Panc1 (cell line): ENCODE measurements at regions not wholly inside any gene's neighbourhood (a gene's known extent, or its start where the extent isn't known, plus 50 kb on each side); places are given as distances from the start of the nearest gene placed in this dataset.

ENCODE experiments used
- ATAC-seq: fragments of 200-7000 bp; cut with Tn5 transposase; 2 replicates; pipeline ENCODE4 v1.9.1; 2020; ENCODE audit warnings: mild to moderate bottlenecking, moderate library complexity
- BruUV-seq: library from RNA; stranded (reverse); fragments of 400-500 nt; replicated peaks from 2 replicates; lab custom pipeline; 2021; lab: Mats Ljungman, UMichigan
- CTCF ChIA-PET: fragments of 300-600 bp; sonication (Branson Sonifier 250); formaldehyde crosslinking; loops from one replicate; lab custom pipeline; 2022; ENCODE audit warnings: antibody characterized with exemption; lab: Charles Lee
- POLR2A ChIA-PET: fragments of 300-600 bp; sonication (Branson Sonifier 250); formaldehyde crosslinking; loops from one replicate; lab custom pipeline; 2022; ENCODE audit warnings: antibody characterized with exemption; lab: Charles Lee
- DNase-seq: peaks from one replicate; pipeline ENCODE4 v3.0.0-alpha.2; 2010; ENCODE audit warnings: low read depth, low spot score
- H3K27ac ChIP-seq: 2 replicates; pipeline ENCODE4 v1.5.1; 2011; ENCODE audit warnings: mild to moderate bottlenecking, low read length, inconsistent platforms
- H3K27me3 ChIP-seq: fragments of 200-500 bp; sonication (Bioruptor generic); 2 replicates; pipeline ENCODE4 v1.6.0; 2014; ENCODE audit warnings: low read length, inconsistent platforms; ENCODE audit not compliant: control insufficient read depth, insufficient read depth
- H3K36me3 ChIP-seq: fragments of 200-500 bp; sonication (Bioruptor generic); 2 replicates; pipeline ENCODE4 v1.5.1; 2014; ENCODE audit warnings: inconsistent platforms, mild to moderate bottlenecking, low read length, moderate library complexity; ENCODE audit not compliant: control insufficient read depth, insufficient read depth
- H3K4me1 ChIP-seq: 2 replicates; pipeline ENCODE4 v1.5.1; 2011; ENCODE audit warnings: inconsistent platforms, mild to moderate bottlenecking, low read length, moderate library complexity; ENCODE audit not compliant: control insufficient read depth, insufficient read depth
- H3K4me3 ChIP-seq, 2 experiments: 2 replicates each; pipeline ENCODE4 v1.5.1; 2011 to 2012; ENCODE audit warnings: low read depth in 2 of 2, low read length in 2 of 2, mild to moderate bottlenecking in 2 of 2, inconsistent platforms in 1 of 2, moderate library complexity in 1 of 2
- H3K9me3 ChIP-seq: fragments of 200-500 bp; sonication (Bioruptor generic); 2 replicates; pipeline ENCODE4 v1.5.1; 2014; ENCODE audit warnings: low read depth, mild to moderate bottlenecking, inconsistent platforms, low read length, moderate library complexity; ENCODE audit not compliant: control insufficient read depth, insufficient read depth
- CTCF ChIP-seq: fragments of 450-650 bp; IDR thresholded peaks from 2 replicates; pipeline ENCODE4 v1.5.1; 2017; ENCODE audit warnings: mild to moderate bottlenecking
- POLR2AphosphoS5 ChIP-seq: IDR thresholded peaks from 2 replicates; pipeline ENCODE4 v1.6.1; 2012; ENCODE audit warnings: mild to moderate bottlenecking, low read depth, low read length, moderate library complexity
- SIN3A ChIP-seq: IDR thresholded peaks from 2 replicates; pipeline ENCODE4 v1.6.1; 2012; ENCODE audit warnings: low read depth, mild to moderate bottlenecking, low read length, moderate library complexity, borderline replicate concordance; ENCODE audit not compliant: insufficient read depth
- TCF7L2 ChIP-seq: IDR thresholded peaks from 2 replicates; pipeline ENCODE4 v1.6.1; 2011; ENCODE audit warnings: mild to moderate bottlenecking, low read depth, low read length, inconsistent platforms
- in situ Hi-C: cut with HindIII; loops from 2 replicates; pipeline ENCODE4 v1.10.0; 2016; ENCODE audit warnings: low sequenced_read_pairs, low pct_unique_long_range_greater_than_20kb
- intact Hi-C: fragments of 100-400 bp; cut with micrococcal nuclease; formaldehyde crosslinking; loops from one replicate; pipeline ENCODE4 v1.10.0; 2022; ENCODE audit not compliant: unreplicated experiment
- TF ChIP-seq, protein P1 (sequence below), 2 experiments: IDR thresholded peaks; 2 replicates each; pipeline ENCODE4 v1.6.1; 2011 to 2012; ENCODE audit warnings: low read depth in 2 of 2, control low read depth in 1 of 2, low read length in 1 of 2, mild to moderate bottlenecking in 1 of 2, moderate library complexity in 1 of 2; ENCODE audit not compliant: insufficient read depth in 1 of 2

DNA sequence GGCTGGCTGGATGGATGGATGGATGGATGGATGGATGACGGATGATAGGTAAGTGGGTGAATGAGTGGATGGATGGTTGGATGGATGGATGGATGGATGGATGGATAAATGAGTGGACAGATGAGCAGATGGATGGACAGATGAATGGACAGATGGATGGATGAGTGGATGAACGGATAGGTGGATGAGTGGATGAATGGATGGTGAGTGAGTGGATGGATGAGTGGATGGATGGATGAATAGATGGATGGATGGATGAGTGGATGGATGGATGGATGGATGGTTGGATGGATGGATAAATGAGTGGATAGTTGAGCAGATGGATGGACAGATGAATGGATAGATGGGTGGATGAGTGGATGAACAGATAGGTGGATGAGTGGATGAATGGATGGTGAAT lies 340.7 kb upstream of the AUTS2 start:
- DNase-seq (no peak), ATAC-seq (no peak)
- Histone ChIP-seq H3K4me3 (no peak overlapping the region), H3K27ac (no peak overlapping the region), H3K36me3 (no peaks in the 10 kb centered on the region), H3K27me3 (no peaks in the 10 kb centered on the region), H3K4me1 (no peaks in the 10 kb centered on the region), H3K9me3 (no peaks in the 10 kb centered on the region)
- intact Hi-C loops (no loop called here), in situ Hi-C loops (no loop called here)
- ChIA-PET CTCF (no interaction called here), POLR2A (no interaction called here)
- TF ChIP-seq POLR2AphosphoS5, result no peak
- no peak for TF ChIP-seq CTCF
- no peak for TF ChIP-seq TCF7L2
- no peak for TF ChIP-seq SIN3A
- TF ChIP-seq, protein P1, sequence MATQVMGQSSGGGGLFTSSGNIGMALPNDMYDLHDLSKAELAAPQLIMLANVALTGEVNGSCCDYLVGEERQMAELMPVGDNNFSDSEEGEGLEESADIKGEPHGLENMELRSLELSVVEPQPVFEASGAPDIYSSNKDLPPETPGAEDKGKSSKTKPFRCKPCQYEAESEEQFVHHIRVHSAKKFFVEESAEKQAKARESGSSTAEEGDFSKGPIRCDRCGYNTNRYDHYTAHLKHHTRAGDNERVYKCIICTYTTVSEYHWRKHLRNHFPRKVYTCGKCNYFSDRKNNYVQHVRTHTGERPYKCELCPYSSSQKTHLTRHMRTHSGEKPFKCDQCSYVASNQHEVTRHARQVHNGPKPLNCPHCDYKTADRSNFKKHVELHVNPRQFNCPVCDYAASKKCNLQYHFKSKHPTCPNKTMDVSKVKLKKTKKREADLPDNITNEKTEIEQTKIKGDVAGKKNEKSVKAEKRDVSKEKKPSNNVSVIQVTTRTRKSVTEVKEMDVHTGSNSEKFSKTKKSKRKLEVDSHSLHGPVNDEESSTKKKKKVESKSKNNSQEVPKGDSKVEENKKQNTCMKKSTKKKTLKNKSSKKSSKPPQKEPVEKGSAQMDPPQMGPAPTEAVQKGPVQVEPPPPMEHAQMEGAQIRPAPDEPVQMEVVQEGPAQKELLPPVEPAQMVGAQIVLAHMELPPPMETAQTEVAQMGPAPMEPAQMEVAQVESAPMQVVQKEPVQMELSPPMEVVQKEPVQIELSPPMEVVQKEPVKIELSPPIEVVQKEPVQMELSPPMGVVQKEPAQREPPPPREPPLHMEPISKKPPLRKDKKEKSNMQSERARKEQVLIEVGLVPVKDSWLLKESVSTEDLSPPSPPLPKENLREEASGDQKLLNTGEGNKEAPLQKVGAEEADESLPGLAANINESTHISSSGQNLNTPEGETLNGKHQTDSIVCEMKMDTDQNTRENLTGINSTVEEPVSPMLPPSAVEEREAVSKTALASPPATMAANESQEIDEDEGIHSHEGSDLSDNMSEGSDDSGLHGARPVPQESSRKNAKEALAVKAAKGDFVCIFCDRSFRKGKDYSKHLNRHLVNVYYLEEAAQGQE (IDR thresholded peaks at IDR 0.05; ENCODE audit: insufficient read depth in 1 of 2, low read depth in 2 of 2, low read length in 1 of 2), result no peak
- BruUV-seq, result no TSS peak

DNA sequence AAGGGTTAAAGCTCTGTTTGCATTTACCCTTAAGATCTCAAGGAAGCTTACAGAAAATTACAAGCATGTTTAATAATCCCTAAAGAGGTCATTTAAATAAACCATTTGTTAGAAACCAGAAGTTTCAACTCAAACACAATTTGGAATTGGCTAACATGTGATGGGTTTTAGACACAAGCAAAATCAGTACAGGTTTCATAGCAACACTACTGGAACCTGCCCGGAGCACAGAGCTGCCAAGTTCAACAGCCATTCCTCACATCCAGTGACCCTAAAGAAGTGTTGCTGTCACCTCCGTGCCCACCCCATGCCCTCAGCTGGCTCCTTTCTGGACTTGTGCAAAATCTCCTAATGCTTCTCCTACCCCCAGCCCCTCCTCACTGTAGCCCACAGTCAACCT lies 338.8 kb upstream of the AUTS2 start:
- in situ Hi-C loops (no loop called here), intact Hi-C loops (no loop called here)
- POLR2A ChIA-PET, result no interaction called here
- Histone ChIP-seq H3K36me3 (no peaks in the 10 kb centered on the region), H3K4me3 (no peak overlapping the region), H3K4me1 (no peaks in the 10 kb centered on the region), H3K9me3 (no peaks in the 10 kb centered on the region), H3K27ac (no peak overlapping the region), H3K27me3 (no peaks in the 10 kb centered on the region)
- ATAC-seq, result no peak
- TF ChIP-seq SIN3A, result no peak
- TF ChIP-seq TCF7L2, result no peak
- TF ChIP-seq POLR2AphosphoS5, result no peak
- TF ChIP-seq, protein P1 (IDR thresholded peaks at IDR 0.05; ENCODE audit: insufficient read depth in 1 of 2, low read depth in 2 of 2, low read length in 1 of 2), result no peak
- TF ChIP-seq CTCF, result no peak
- no peak for DNase-seq
- no TSS peak for BruUV-seq
- CTCF ChIA-PET, result no interaction called here
